ENCODE measurements at regions not wholly inside any gene's neighbourhood (a gene's known extent, or its start where the extent isn't known, plus 50 kb on each side); places are given as distances from the start of the nearest gene placed in this dataset.

GRCh38 chr12:85714425-85714824, 121.8 kb downstream of the RASSF9 start:
- Mint-ChIP-seq H3K4me1 (ENCODE audit: low read depth) (no peaks in the 10 kb centered on the region), H3K4me3 (no peak overlapping the region), H3K27me3 (no peaks in the 10 kb centered on the region)

GRCh38 chr12:85720308-85721033, 115.7 kb downstream of the RASSF9 start:
- Mint-ChIP-seq H3K36me3 (no peaks in the 10 kb centered on the region), H3K27ac (no peak overlapping the region), H3K4me1 (ENCODE audit: low read depth) (no peaks in the 10 kb centered on the region)

More at GRCh38 chr12:85714425-85714824, 121.8 kb downstream of the RASSF9 start:
- no peaks in the 10 kb centered on the region for H3K36me3 Mint-ChIP-seq
- no peak overlapping the region for H3K27ac Mint-ChIP-seq
- H3K9me3 Mint-ChIP-seq (ENCODE audit: low read depth) = no peaks in the 10 kb centered on the region

GRCh38 chr12:85725991-85726390, 110.2 kb downstream of the RASSF9 start:
- H3K9me3 Mint-ChIP-seq (ENCODE audit: low read depth) = no peaks in the 10 kb centered on the region
- no peaks in the 10 kb centered on the region for H3K36me3 Mint-ChIP-seq
- no peak overlapping the region for H3K27ac Mint-ChIP-seq
- H3K27me3 Mint-ChIP-seq = no peaks in the 10 kb centered on the region
- H3K4me3 Mint-ChIP-seq = no peak overlapping the region
- H3K4me1 Mint-ChIP-seq (ENCODE audit: low read depth) = no peaks in the 10 kb centered on the region

More at GRCh38 chr12:85720308-85721033, 115.7 kb downstream of the RASSF9 start:
- H3K27me3 Mint-ChIP-seq = no peaks in the 10 kb centered on the region
- H3K4me3 Mint-ChIP-seq = no peak overlapping the region
- no peaks in the 10 kb centered on the region for H3K9me3 Mint-ChIP-seq (ENCODE audit: low read depth)

GRCh38 chr12:85733221-85733840, 102.9 kb downstream of the RASSF9 start:
- Mint-ChIP-seq H3K36me3 (no peaks in the 10 kb centered on the region), H3K27me3 (no peaks in the 10 kb centered on the region), H3K27ac (no peak overlapping the region), H3K9me3 (ENCODE audit: low read depth) (peaks cover 3% of the 10 kb centered on the region), H3K4me3 (no peak overlapping the region), H3K4me1 (ENCODE audit: low read depth) (no peaks in the 10 kb centered on the region)

- no peak overlapping the region for H3K4me3 Mint-ChIP-seq
- no peaks in the 10 kb centered on the region for H3K4me1 Mint-ChIP-seq (ENCODE audit: low read depth)
- H3K9me3 Mint-ChIP-seq (ENCODE audit: low read depth) = peaks cover 3% of the 10 kb centered on the region
- H3K36me3 Mint-ChIP-seq = no peaks in the 10 kb centered on the region
- no peak overlapping the region for H3K27ac Mint-ChIP-seq
- no peaks in the 10 kb centered on the region for H3K27me3 Mint-ChIP-seq
Observed at GRCh38 chr12:85733984-85734383, 102.2 kb downstream of the RASSF9 start.

GRCh38 chr12:85740186-85740585, 96.0 kb downstream of the RASSF9 start:
- no peaks in the 10 kb centered on the region for H3K4me1 Mint-ChIP-seq (ENCODE audit: low read depth)
- no peak overlapping the region for H3K4me3 Mint-ChIP-seq
- no peaks in the 10 kb centered on the region for H3K36me3 Mint-ChIP-seq
- no peak overlapping the region for H3K27ac Mint-ChIP-seq
- peaks cover 3% of the 10 kb centered on the region for H3K9me3 Mint-ChIP-seq (ENCODE audit: low read depth)
- H3K27me3 Mint-ChIP-seq = no peaks in the 10 kb centered on the region

- no peaks in the 10 kb centered on the region for H3K36me3 Mint-ChIP-seq
- no peak overlapping the region for H3K27ac Mint-ChIP-seq
- peaks cover 3% of the 10 kb centered on the region for H3K9me3 Mint-ChIP-seq (ENCODE audit: low read depth)
- H3K27me3 Mint-ChIP-seq = no peaks in the 10 kb centered on the region
- no peak overlapping the region for H3K4me3 Mint-ChIP-seq
- H3K4me1 Mint-ChIP-seq (ENCODE audit: low read depth) = no peaks in the 10 kb centered on the region
Observed at GRCh38 chr12:85741046-85741445, 95.2 kb downstream of the RASSF9 start.

- Mint-ChIP-seq H3K27ac (no peak overlapping the region), H3K9me3 (ENCODE audit: low read depth) (peaks cover 3% of the 10 kb centered on the region), H3K36me3 (no peaks in the 10 kb centered on the region), H3K4me1 (ENCODE audit: low read depth) (no peaks in the 10 kb centered on the region), H3K27me3 (no peaks in the 10 kb centered on the region), H3K4me3 (no peak overlapping the region)
Observed at GRCh38 chr12:85747941-85748495, 88.2 kb downstream of the RASSF9 start.

Measured in activated naive CD8-positive, alpha-beta T cell (primary cell).